ENCODE measurements at regions not wholly inside any gene's neighbourhood (a gene's known extent, or its start where the extent isn't known, plus 50 kb on each side); places are given as distances from the start of the nearest gene placed in this dataset.

DNA sequence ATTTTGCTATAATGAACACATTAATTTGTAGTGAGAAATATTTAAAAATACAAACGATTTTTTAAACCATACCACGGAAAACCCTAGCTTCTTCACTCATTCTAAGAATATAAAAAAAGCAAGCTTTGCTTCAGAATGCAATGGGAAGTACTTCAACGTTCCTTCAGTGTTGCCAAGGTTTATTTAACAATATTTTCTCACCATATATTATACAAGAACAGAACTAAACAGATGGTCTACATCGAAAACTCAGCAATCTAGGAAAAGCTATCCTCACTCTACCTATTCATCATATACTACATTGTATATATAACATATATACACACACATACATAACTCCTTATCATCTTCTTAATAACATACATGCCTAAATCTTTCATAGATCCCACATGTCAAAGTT, 1047.4 kb downstream of the IGSF11 start:
- Histone ChIP-seq H3K14ac (ENCODE audit: low read length) (no peak overlapping the region), H3K4me3 (ENCODE audit: low read depth, low read length) (no peak overlapping the region), H3K4me2 (ENCODE audit: low read length) (no peak overlapping the region), H3K27me3 (ENCODE audit: insufficient read depth, low read length) (no peaks in the 10 kb centered on the region), H4K8ac (ENCODE audit: low read depth, low read length) (no peak overlapping the region), H3K23ac (ENCODE audit: low read length) (no peak overlapping the region), H4K12ac (ENCODE audit: low read depth, low read length) (no peak overlapping the region), H2BK5ac (ENCODE audit: low read depth, low read length, poor library complexity) (no peak overlapping the region), H2BK120ac (ENCODE audit: insufficient read depth, low read length, poor library complexity) (no peak overlapping the region), H2AK5ac (ENCODE audit: low read length) (no peak overlapping the region), H3K36me3 (ENCODE audit: control insufficient read depth in 1 of 2, insufficient read depth in 2 of 2, low read length in 2 of 2) (no peaks in the 10 kb centered on the region), H3K18ac (ENCODE audit: low read length) (no peak overlapping the region), H3K79me2 (ENCODE audit: control insufficient read depth, insufficient read depth, low read length, poor library complexity) (no peaks in the 10 kb centered on the region), H3K4ac (ENCODE audit: low read depth, low read length) (no peak overlapping the region), H2BK12ac (ENCODE audit: low read length) (no peak overlapping the region), H3K27ac (ENCODE audit: low read depth, low read length) (no peak overlapping the region), H2AFZ (ENCODE audit: insufficient read depth, low read length, poor library complexity) (no peak overlapping the region), H3K9me3 (ENCODE audit: insufficient read depth, low read depth, low read length) (no peaks in the 10 kb centered on the region), H3K9ac (ENCODE audit: low read length) (no peak overlapping the region), H4K91ac (ENCODE audit: low read depth, low read length) (no peak overlapping the region), H3K79me1 (ENCODE audit: low read length) (no peaks in the 10 kb centered on the region), H3K4me1 (ENCODE audit: control insufficient read depth in 1 of 2, insufficient read depth in 2 of 2, low read length in 2 of 2) (no peaks in the 10 kb centered on the region)
- no CpG with 5 or more reads among the region's 4 CpGs for WGBS (ENCODE audit: extremely low coverage, insufficient coverage, insufficient read length)
- DNase-seq = no peak

DNA sequence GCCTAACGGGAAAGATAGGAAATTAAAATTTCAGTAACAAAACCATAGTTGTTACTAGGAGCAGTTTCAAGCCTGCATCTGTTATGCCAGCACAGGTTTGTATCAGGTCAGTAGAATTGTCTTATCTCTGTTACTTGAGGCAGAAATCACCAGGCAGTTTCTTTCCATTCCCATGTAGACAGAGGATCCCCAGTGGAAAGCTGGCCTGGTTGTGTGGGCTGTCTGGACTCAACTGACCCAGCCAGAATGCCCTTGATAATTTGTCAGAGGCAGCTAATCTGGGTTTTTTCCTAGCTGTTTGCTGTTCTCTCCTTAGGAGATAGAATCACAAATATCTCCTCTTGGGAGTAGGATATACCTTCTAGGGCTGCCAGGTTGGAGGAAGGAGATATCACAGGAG, 1044.7 kb downstream of the IGSF11 start:
- H2BK12ac ChIP-seq (ENCODE audit: low read length) = no peak overlapping the region
- WGBS (ENCODE audit: extremely low coverage, insufficient coverage, insufficient read length) = no CpG with 5 or more reads among the region's 1 CpG
- H3K27ac ChIP-seq (ENCODE audit: low read depth, low read length) = no peak overlapping the region

DNA sequence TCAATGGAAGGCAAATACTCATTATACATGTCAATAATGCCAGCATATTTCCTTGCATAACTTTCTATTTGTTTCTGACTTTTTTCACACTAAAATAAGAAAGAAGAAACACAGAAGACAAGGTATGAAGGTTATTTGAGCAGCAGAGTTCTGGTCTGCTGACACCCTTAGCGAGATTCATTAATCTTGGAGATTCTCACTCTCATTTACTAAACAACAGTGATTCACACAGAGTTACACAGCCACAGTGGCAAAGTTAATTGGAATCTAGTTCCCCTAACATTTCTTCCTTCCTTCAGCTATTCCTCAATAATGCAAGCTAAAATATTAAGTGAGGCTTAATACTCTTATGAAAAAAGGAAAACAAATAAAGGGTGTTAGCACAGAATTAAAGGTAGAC, 1044.0 kb downstream of the IGSF11 start:
- Histone ChIP-seq H4K12ac (ENCODE audit: low read depth, low read length) (no peak overlapping the region), H3K27me3 (ENCODE audit: insufficient read depth, low read length) (no peaks in the 10 kb centered on the region), H3K27ac (ENCODE audit: low read depth, low read length) (no peak overlapping the region), H3K9ac (ENCODE audit: low read length) (no peak overlapping the region), H2BK120ac (ENCODE audit: insufficient read depth, low read length, poor library complexity) (no peak overlapping the region), H4K8ac (ENCODE audit: low read depth, low read length) (no peak overlapping the region), H3K4ac (ENCODE audit: low read depth, low read length) (no peak overlapping the region), H3K36me3 (ENCODE audit: control insufficient read depth in 1 of 2, insufficient read depth in 2 of 2, low read length in 2 of 2) (no peaks in the 10 kb centered on the region), H2BK5ac (ENCODE audit: low read depth, low read length, poor library complexity) (no peak overlapping the region), H4K91ac (ENCODE audit: low read depth, low read length) (no peak overlapping the region), H3K79me2 (ENCODE audit: control insufficient read depth, insufficient read depth, low read length, poor library complexity) (no peaks in the 10 kb centered on the region), H3K23ac (ENCODE audit: low read length) (no peak overlapping the region), H3K18ac (ENCODE audit: low read length) (no peak overlapping the region), H2BK12ac (ENCODE audit: low read length) (no peak overlapping the region), H3K4me3 (ENCODE audit: low read depth, low read length) (no peak overlapping the region), H3K14ac (ENCODE audit: low read length) (no peak overlapping the region), H2AFZ (ENCODE audit: insufficient read depth, low read length, poor library complexity) (no peak overlapping the region), H3K4me1 (ENCODE audit: control insufficient read depth in 1 of 2, insufficient read depth in 2 of 2, low read length in 2 of 2) (no peaks in the 10 kb centered on the region), H3K9me3 (ENCODE audit: insufficient read depth, low read depth, low read length) (no peaks in the 10 kb centered on the region), H3K4me2 (ENCODE audit: low read length) (no peak overlapping the region), H3K79me1 (ENCODE audit: low read length) (no peaks in the 10 kb centered on the region), H2AK5ac (ENCODE audit: low read length) (no peak overlapping the region)
- no peak for DNase-seq
- WGBS (ENCODE audit: extremely low coverage, insufficient coverage, insufficient read length) = no CpG with 5 or more reads among the region's 1 CpG

More for the DNA sequence above, 1044.7 kb downstream of the IGSF11 start:
- no peaks in the 10 kb centered on the region for H3K79me2 ChIP-seq (ENCODE audit: control insufficient read depth, insufficient read depth, low read length, poor library complexity)
- H2BK5ac ChIP-seq (ENCODE audit: low read depth, low read length, poor library complexity) = no peak overlapping the region
- no peak overlapping the region for H3K4ac ChIP-seq (ENCODE audit: low read depth, low read length)
- DNase-seq = no peak
- H3K27me3 ChIP-seq (ENCODE audit: insufficient read depth, low read length) = no peaks in the 10 kb centered on the region
- H3K23ac ChIP-seq (ENCODE audit: low read length) = no peak overlapping the region
- H3K9me3 ChIP-seq (ENCODE audit: insufficient read depth, low read depth, low read length) = no peaks in the 10 kb centered on the region
- H2BK120ac ChIP-seq (ENCODE audit: insufficient read depth, low read length, poor library complexity) = no peak overlapping the region
- H4K8ac ChIP-seq (ENCODE audit: low read depth, low read length) = no peak overlapping the region
- no peak overlapping the region for H3K14ac ChIP-seq (ENCODE audit: low read length)
- H4K91ac ChIP-seq (ENCODE audit: low read depth, low read length) = no peak overlapping the region
- no peak overlapping the region for H2AK5ac ChIP-seq (ENCODE audit: low read length)
- no peak overlapping the region for H3K4me3 ChIP-seq (ENCODE audit: low read depth, low read length)
- H3K18ac ChIP-seq (ENCODE audit: low read length) = no peak overlapping the region
- no peaks in the 10 kb centered on the region for H3K36me3 ChIP-seq (ENCODE audit: control insufficient read depth in 1 of 2, insufficient read depth in 2 of 2, low read length in 2 of 2)
- no peaks in the 10 kb centered on the region for H3K79me1 ChIP-seq (ENCODE audit: low read length)
- H2AFZ ChIP-seq (ENCODE audit: insufficient read depth, low read length, poor library complexity) = no peak overlapping the region
- no peak overlapping the region for H3K4me2 ChIP-seq (ENCODE audit: low read length)
- H4K12ac ChIP-seq (ENCODE audit: low read depth, low read length) = no peak overlapping the region
- no peak overlapping the region for H3K9ac ChIP-seq (ENCODE audit: low read length)
- H3K4me1 ChIP-seq (ENCODE audit: control insufficient read depth in 1 of 2, insufficient read depth in 2 of 2, low read length in 2 of 2) = no peaks in the 10 kb centered on the region

DNA sequence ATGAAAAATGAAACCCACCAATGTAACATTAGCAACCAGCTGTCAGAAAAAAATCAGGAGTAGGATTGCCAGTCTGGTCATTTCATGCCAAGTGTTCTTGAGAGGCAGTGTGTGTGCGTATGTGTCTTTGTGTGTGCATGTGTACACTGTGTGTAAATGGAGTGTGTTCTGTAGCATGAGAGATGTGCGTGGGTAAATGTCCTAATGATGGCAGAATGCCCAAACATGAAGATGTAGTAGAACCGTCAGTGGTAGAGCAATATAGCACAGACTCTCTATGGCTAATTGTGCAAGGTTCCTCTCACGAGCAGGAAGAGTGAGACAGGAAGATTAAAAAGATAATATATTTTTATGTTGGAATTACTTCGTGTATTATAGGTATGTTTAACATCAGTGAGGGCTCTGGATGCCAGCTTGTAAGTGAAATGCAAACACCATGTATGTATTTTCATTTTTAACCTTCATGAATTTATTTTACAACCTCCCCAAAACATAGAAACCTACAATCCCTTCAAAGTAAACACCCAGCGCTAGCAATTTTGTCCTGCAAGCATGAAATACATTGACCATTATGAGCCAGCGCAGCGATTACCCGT, 1038.7 kb downstream of the IGSF11 start:
- H3K79me1 ChIP-seq (ENCODE audit: low read length) = no peaks in the 10 kb centered on the region
- H3K14ac ChIP-seq (ENCODE audit: low read length) = no peak overlapping the region
- no peaks in the 10 kb centered on the region for H3K9me3 ChIP-seq (ENCODE audit: insufficient read depth, low read depth, low read length)
- H3K36me3 ChIP-seq (ENCODE audit: control insufficient read depth in 1 of 2, insufficient read depth in 2 of 2, low read length in 2 of 2) = no peaks in the 10 kb centered on the region
- no peaks in the 10 kb centered on the region for H3K79me2 ChIP-seq (ENCODE audit: control insufficient read depth, insufficient read depth, low read length, poor library complexity)
- H3K4ac ChIP-seq (ENCODE audit: low read depth, low read length) = no peak overlapping the region
- H3K4me2 ChIP-seq (ENCODE audit: low read length) = no peak overlapping the region
- H2BK5ac ChIP-seq (ENCODE audit: low read depth, low read length, poor library complexity) = no peak overlapping the region
- no peak overlapping the region for H3K9ac ChIP-seq (ENCODE audit: low read length)
- H3K18ac ChIP-seq (ENCODE audit: low read length) = no peak overlapping the region
- no peak overlapping the region for H4K91ac ChIP-seq (ENCODE audit: low read depth, low read length)
- peaks cover 5% of the 10 kb centered on the region for H3K27me3 ChIP-seq (ENCODE audit: insufficient read depth, low read length)
- H3K27ac ChIP-seq (ENCODE audit: low read depth, low read length) = no peak overlapping the region
- H3K23ac ChIP-seq (ENCODE audit: low read length) = no peak overlapping the region
- no peak overlapping the region for H4K8ac ChIP-seq (ENCODE audit: low read depth, low read length)
- H2AFZ ChIP-seq (ENCODE audit: insufficient read depth, low read length, poor library complexity) = no peak overlapping the region
- no peak overlapping the region for H2BK12ac ChIP-seq (ENCODE audit: low read length)
- no peak overlapping the region for H4K12ac ChIP-seq (ENCODE audit: low read depth, low read length)
- H2BK120ac ChIP-seq (ENCODE audit: insufficient read depth, low read length, poor library complexity) = no peak overlapping the region
- H3K4me3 ChIP-seq (ENCODE audit: low read depth, low read length) = no peak overlapping the region
- WGBS (ENCODE audit: extremely low coverage, insufficient coverage, insufficient read length) = no CpG with 5 or more reads among the region's 9 CpGs
- peaks cover 0 to 9% of the 10 kb centered on the region in 2 experiments for H3K4me1 ChIP-seq (ENCODE audit: control insufficient read depth in 1 of 2, insufficient read depth in 2 of 2, low read length in 2 of 2)
- H2AK5ac ChIP-seq (ENCODE audit: low read length) = no peak overlapping the region
- no peak for DNase-seq

All from trophoblast cell (in vitro differentiated cells and primary cell).